Glutamatergic neuron (in vitro differentiated cells): ENCODE measurements at regions not wholly inside any gene's neighbourhood (a gene's known extent, or its start where the extent isn't known, plus 50 kb on each side); places are given as distances from the start of the nearest gene placed in this dataset.
"Not testable (repeated sequence)": the region's sequence is repeated elsewhere in the genome, so short reads cannot be mapped to it uniquely, and the experiment has no call there.

ENCODE experiments used
- DNase-seq: peaks from one replicate; pipeline ENCODE4 v3.0.0; 2022
- H3K27ac Mint-ChIP-seq: one replicate; pipeline ENCODE4 v1.8.0; 2020; ENCODE audit warnings: mild to moderate bottlenecking, mixed read lengths, inconsistent platforms; ENCODE audit not compliant: unreplicated experiment
- H3K27me3 Mint-ChIP-seq: one replicate; pipeline ENCODE4 v1.8.0; 2020; ENCODE audit warnings: mild to moderate bottlenecking, moderate library complexity, mixed read lengths, inconsistent platforms; ENCODE audit not compliant: unreplicated experiment
- H3K36me3 Mint-ChIP-seq: one replicate; pipeline ENCODE4 v1.8.0; 2020; ENCODE audit warnings: mild to moderate bottlenecking, mixed read lengths, inconsistent platforms; ENCODE audit not compliant: unreplicated experiment
- H3K4me1 Mint-ChIP-seq: one replicate; pipeline ENCODE4 v1.8.0; 2020; ENCODE audit warnings: mild to moderate bottlenecking, low read depth, mixed read lengths, inconsistent platforms; ENCODE audit not compliant: unreplicated experiment
- H3K4me3 Mint-ChIP-seq: one replicate; pipeline ENCODE4 v1.8.0; 2020; ENCODE audit warnings: mild to moderate bottlenecking, mixed read lengths, inconsistent platforms; ENCODE audit not compliant: unreplicated experiment
- H3K9me3 Mint-ChIP-seq: one replicate; pipeline ENCODE4 v1.8.0; 2020; ENCODE audit warnings: mild to moderate bottlenecking, moderate library complexity, mixed read lengths, inconsistent platforms; ENCODE audit not compliant: unreplicated experiment
- TF ChIP-seq, protein P1 (sequence below): fragments of 200-600 bp; sonication (generic); IDR thresholded peaks from one replicate; pipeline ENCODE4 v1.5.0; 2021; ENCODE audit not compliant: partially characterized antibody, unreplicated experiment

DNA sequence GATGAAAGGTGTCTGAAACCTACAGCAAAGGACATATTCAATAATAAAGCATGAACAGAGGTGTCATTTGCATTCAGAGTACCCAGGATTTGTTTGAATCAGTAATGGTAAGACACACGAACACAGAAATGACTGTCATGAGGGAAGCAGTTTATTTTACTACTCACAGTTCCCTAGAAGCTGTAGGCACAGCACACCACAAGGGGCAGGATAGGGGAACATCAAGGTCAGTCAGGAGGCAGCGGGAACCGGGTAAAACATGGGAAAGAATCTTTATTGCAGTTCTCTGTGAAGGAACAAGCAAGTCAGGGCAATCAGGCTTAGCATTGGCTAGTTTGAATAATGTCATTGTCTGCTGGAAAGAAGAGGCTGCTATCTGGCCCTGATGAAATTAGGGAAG, 70.2 kb upstream of the PDSS1 start:
- Mint-ChIP-seq H3K36me3 (peaks cover 6% of the 10 kb centered on the region), H3K4me1 (no peaks in the 10 kb centered on the region), H3K27ac (no peak overlapping the region), H3K4me3 (no peak overlapping the region), H3K9me3 (peaks cover 3% of the 10 kb centered on the region), H3K27me3 (peaks cover 5% of the 10 kb centered on the region)
- peak; percentile 17 for DNase-seq
- TF ChIP-seq, protein P1, sequence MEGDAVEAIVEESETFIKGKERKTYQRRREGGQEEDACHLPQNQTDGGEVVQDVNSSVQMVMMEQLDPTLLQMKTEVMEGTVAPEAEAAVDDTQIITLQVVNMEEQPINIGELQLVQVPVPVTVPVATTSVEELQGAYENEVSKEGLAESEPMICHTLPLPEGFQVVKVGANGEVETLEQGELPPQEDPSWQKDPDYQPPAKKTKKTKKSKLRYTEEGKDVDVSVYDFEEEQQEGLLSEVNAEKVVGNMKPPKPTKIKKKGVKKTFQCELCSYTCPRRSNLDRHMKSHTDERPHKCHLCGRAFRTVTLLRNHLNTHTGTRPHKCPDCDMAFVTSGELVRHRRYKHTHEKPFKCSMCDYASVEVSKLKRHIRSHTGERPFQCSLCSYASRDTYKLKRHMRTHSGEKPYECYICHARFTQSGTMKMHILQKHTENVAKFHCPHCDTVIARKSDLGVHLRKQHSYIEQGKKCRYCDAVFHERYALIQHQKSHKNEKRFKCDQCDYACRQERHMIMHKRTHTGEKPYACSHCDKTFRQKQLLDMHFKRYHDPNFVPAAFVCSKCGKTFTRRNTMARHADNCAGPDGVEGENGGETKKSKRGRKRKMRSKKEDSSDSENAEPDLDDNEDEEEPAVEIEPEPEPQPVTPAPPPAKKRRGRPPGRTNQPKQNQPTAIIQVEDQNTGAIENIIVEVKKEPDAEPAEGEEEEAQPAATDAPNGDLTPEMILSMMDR: no peak

GRCh38 chr10:26628395-26628794, 69.1 kb upstream of the PDSS1 start:
- no peak overlapping the region for H3K27ac Mint-ChIP-seq
- H3K36me3 Mint-ChIP-seq: peaks cover 6% of the 10 kb centered on the region
- TF ChIP-seq, protein P1: no peak
- DNase-seq: no peak
- H3K27me3 Mint-ChIP-seq: peaks cover 2% of the 10 kb centered on the region
- H3K4me1 Mint-ChIP-seq: no peaks in the 10 kb centered on the region
- peaks cover 3% of the 10 kb centered on the region for H3K9me3 Mint-ChIP-seq
- no peak overlapping the region for H3K4me3 Mint-ChIP-seq

DNA sequence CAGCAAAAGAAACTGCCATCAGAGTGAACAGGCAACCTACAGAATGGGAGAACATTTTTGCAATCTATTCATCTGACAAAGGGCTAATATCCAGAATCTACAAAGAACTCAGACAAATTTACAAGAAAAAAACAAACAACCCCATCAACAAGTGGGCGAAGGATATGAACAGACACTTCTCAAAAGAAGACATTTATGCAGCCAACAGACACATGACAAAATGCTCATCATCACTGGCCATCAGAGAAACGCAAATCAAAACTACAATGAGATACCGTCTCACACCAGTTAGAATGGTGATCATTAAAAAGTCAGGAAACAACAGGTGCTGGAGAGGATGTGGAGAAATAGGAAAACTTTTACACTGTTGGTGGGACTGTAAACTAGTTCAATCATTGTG, 65.3 kb upstream of the PDSS1 start:
- H3K9me3 Mint-ChIP-seq, H3K27ac Mint-ChIP-seq, H3K4me3 Mint-ChIP-seq, H3K27me3 Mint-ChIP-seq, H3K4me1 Mint-ChIP-seq, DNase-seq, H3K36me3 Mint-ChIP-seq: not testable (repeated sequence)

- H3K27me3 Mint-ChIP-seq, H3K4me1 Mint-ChIP-seq: not testable (repeated sequence)
These were observed 63.4 kb upstream of the PDSS1 start for GRCh38 chr10:26634111-26634510.

DNA sequence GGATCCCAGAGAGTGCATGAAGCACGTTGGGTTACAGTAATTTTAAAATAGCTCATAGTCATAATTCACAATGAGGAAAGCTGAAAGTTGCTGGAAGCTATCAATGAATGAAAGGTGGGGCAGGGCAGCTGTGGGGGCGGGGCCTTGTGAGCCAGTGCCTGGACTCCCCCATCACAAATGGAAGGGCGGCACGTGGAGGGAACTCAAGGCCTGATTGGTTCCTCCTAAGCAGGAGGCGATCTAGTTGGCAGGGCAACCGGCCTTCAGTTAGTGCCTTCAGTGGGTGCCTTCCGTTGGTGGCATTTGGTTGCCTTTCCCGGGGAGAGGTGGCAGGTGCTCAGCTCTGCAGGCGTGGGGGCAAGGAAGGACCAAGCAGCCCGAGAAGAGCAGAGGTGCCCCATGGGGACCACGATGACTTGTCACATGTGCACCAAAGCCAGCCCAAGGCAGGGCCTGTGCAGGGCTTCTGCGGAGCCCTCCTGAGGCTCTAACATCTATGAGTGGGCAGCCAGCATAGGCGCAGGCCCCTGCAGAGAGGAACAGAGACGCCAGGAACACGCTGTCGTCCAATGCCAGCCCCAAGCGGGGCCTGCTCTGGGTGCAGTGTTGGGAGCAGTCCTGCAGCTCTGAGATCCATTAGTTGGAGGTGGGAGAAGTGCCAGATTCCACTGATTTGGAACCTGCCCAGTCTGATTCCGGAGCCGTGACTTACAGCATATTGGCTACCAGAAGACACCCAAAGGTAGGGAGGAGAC, 59.8 kb upstream of the PDSS1 start:
- H3K27me3 Mint-ChIP-seq: peaks cover 2% of the 10 kb centered on the region
- no peak overlapping the region for H3K27ac Mint-ChIP-seq
- H3K9me3 Mint-ChIP-seq: no peaks in the 10 kb centered on the region
- DNase-seq: no peak
- no peaks in the 10 kb centered on the region for H3K4me1 Mint-ChIP-seq
- H3K4me3 Mint-ChIP-seq: no peak overlapping the region
- TF ChIP-seq, protein P1: no peak
- no peaks in the 10 kb centered on the region for H3K36me3 Mint-ChIP-seq

More at GRCh38 chr10:26634111-26634510, 63.4 kb upstream of the PDSS1 start:
- DNase-seq, H3K4me3 Mint-ChIP-seq, H3K9me3 Mint-ChIP-seq, H3K36me3 Mint-ChIP-seq, H3K27ac Mint-ChIP-seq: not testable (repeated sequence)

GRCh38 chr10:26640391-26640790, 57.1 kb upstream of the PDSS1 start:
- Mint-ChIP-seq H3K36me3 (no peaks in the 10 kb centered on the region), H3K4me1 (no peaks in the 10 kb centered on the region), H3K27ac (no peak overlapping the region), H3K4me3 (no peak overlapping the region), H3K9me3 (peaks cover 2% of the 10 kb centered on the region), H3K27me3 (peaks cover 2% of the 10 kb centered on the region)
- no peak for DNase-seq
- TF ChIP-seq, protein P1: no peak
